GM12878 (cell line): ENCODE measurements at regions not wholly inside any gene's neighbourhood (a gene's known extent, or its start where the extent isn't known, plus 50 kb on each side); places are given as distances from the start of the nearest gene placed in this dataset.

ENCODE experiments used
- ATAC-seq: fragments of 200-7000 bp; cut with Tn5 transposase; 3 replicates; pipeline ENCODE4 v1.9.1; 2020; ENCODE audit warnings: mild to moderate bottlenecking, moderate library complexity
- BruUV-seq: library from RNA; stranded (reverse); fragments of 400-500 nt; replicated peaks from 2 replicates; lab custom pipeline; 2021; lab: Mats Ljungman, UMichigan
- CTCF ChIA-PET: fragments of 300-600 bp; sonication (Branson Sonifier 250); formaldehyde crosslinking; extraction: SDS; loops from one replicate; lab custom pipeline; 2021; ENCODE audit warnings: inconsistent platforms; lab: Yijun Ruan, JAX
- POLR2A ChIA-PET: fragments of 350-600 bp; formaldehyde crosslinking; extraction: SDS; loops from one replicate; lab custom pipeline; 2021; ENCODE audit warnings: inconsistent platforms; lab: Charles Lee
- RAD21 ChIA-PET: fragments of 300-600 bp; sonication (Branson Sonifier 250); formaldehyde crosslinking; loops from one replicate; lab custom pipeline; 2023; ENCODE audit warnings: antibody characterized with exemption; ENCODE audit not compliant: unreplicated experiment; lab: Charles Lee
- SMC1A ChIA-PET: fragments of 300-600 bp; sonication (Branson Sonifier 250); formaldehyde crosslinking; loops from one replicate; lab custom pipeline; 2023; ENCODE audit not compliant: unreplicated experiment, uncharacterized antibody; lab: Charles Lee
- DNase-seq: peaks from one replicate; pipeline ENCODE4 v3.0.0-alpha.2; 2011; ENCODE audit warnings: low read depth, low spot score
- FAIRE-seq: peaks from 3 replicates; lab custom pipeline; 2011; peaks lifted over from hg19 to GRCh38; lab: Jason Lieb, UNC
- H2AFZ ChIP-seq: 2 replicates; pipeline ENCODE4 v1.6.0; 2011; ENCODE audit warnings: low read depth, low read length, control low read depth; ENCODE audit not compliant: control insufficient read depth
- H3K27ac ChIP-seq: 2 replicates; pipeline ENCODE4 v1.5.1; 2011; ENCODE audit warnings: control low read depth; ENCODE audit not compliant: control insufficient read depth, insufficient read depth
- H3K27me3 ChIP-seq, 2 experiments: replicated peaks in 1 of 2; 2 replicates each; pipeline versions ENCODE4 v1.6.0 to v1.6.1; 2011; ENCODE audit warnings: low read length in 1 of 2; ENCODE audit not compliant: control insufficient read depth in 2 of 2, insufficient read depth in 2 of 2
- H3K36me3 ChIP-seq, 2 experiments: 2 replicates each; pipeline ENCODE4 v1.5.1; 2011; ENCODE audit warnings: low read length in 1 of 2; ENCODE audit not compliant: control insufficient read depth in 2 of 2, insufficient read depth in 2 of 2
- H3K4me1 ChIP-seq: 2 replicates; pipeline ENCODE4 v1.6.1; 2011; ENCODE audit warnings: mild to moderate bottlenecking, low read length, moderate library complexity, mixed read lengths; ENCODE audit not compliant: control insufficient read depth, insufficient read depth
- H3K4me2 ChIP-seq: 2 replicates; pipeline ENCODE4 v1.6.0; 2011; ENCODE audit warnings: control low read depth; ENCODE audit not compliant: control insufficient read depth, insufficient read depth
- H3K4me3 ChIP-seq: fragments of 200-600 bp; sonication (generic); 2 replicates; pipeline ENCODE4 v1.5.1; 2016
- H3K79me2 ChIP-seq: 2 replicates; pipeline ENCODE4 v1.6.0; 2011; ENCODE audit warnings: low read length; ENCODE audit not compliant: control insufficient read depth, insufficient read depth
- H3K9ac ChIP-seq: 2 replicates; pipeline ENCODE4 v1.8.0; 2011; ENCODE audit warnings: low read length, control low read depth, mixed read lengths; ENCODE audit not compliant: control insufficient read depth, insufficient read depth
- H3K9me3 ChIP-seq: replicated peaks from 3 replicates; pipeline ENCODE4 v1.5.1; 2011; ENCODE audit warnings: mild to moderate bottlenecking, low read length; ENCODE audit not compliant: control insufficient read depth, insufficient read depth
- H4K20me1 ChIP-seq: 2 replicates; pipeline ENCODE4 v1.6.0; 2011; ENCODE audit not compliant: control insufficient read depth, insufficient read depth
- ATF3 ChIP-seq: IDR thresholded peaks from 2 replicates; pipeline ENCODE4 v1.6.1; 2011; ENCODE audit warnings: low read depth, mild to moderate bottlenecking, low read length, moderate library complexity, borderline replicate concordance; ENCODE audit errors: extremely low read depth
- ATF7 ChIP-seq: fragments of 450-650 bp; IDR thresholded peaks from 2 replicates; pipeline ENCODE4 v1.6.1; 2016; ENCODE audit warnings: low read depth, mild to moderate bottlenecking
- BCLAF1 ChIP-seq: fragments of 450-650 bp; IDR thresholded peaks from 2 replicates; pipeline ENCODE4 v1.6.1; 2017; ENCODE audit warnings: antibody characterized with exemption, mild to moderate bottlenecking, moderate library complexity
- HDGF ChIP-seq: fragments of 450-650 bp; IDR thresholded peaks from 2 replicates; pipeline ENCODE4 v1.6.1; 2016; ENCODE audit warnings: antibody characterized with exemption
- JUNB ChIP-seq: IDR thresholded peaks from 2 replicates; pipeline ENCODE4 v1.6.1; 2016; ENCODE audit warnings: antibody characterized with exemption, mild to moderate bottlenecking
- NBN ChIP-seq: fragments of 450-650 bp; IDR thresholded peaks from 2 replicates; pipeline ENCODE4 v1.6.1; 2016
- NR2C2 ChIP-seq: IDR thresholded peaks from 2 replicates; pipeline ENCODE4 v1.6.1; 2011; ENCODE audit warnings: borderline replicate concordance, low read depth; ENCODE audit not compliant: control insufficient read depth, insufficient read length
- PKNOX1 ChIP-seq: fragments of 450-650 bp; IDR thresholded peaks from 2 replicates; pipeline ENCODE4 v1.6.1; 2016; ENCODE audit warnings: mild to moderate bottlenecking
- POLR2AphosphoS5 ChIP-seq: IDR thresholded peaks from 2 replicates; pipeline ENCODE4 v1.6.1; 2011; ENCODE audit warnings: mild to moderate bottlenecking, low read length, inconsistent platforms
- TAF1 ChIP-seq: IDR thresholded peaks from 2 replicates; pipeline ENCODE4 v1.6.1; 2011; ENCODE audit warnings: mild to moderate bottlenecking, low read depth, low read length, borderline replicate concordance
- WGBS: methylation state at CpG from one replicate; pipeline ENCODE4 v1.1.6; 2016; ENCODE audit warnings: low lambda C conversion rate; ENCODE audit not compliant: insufficient replicate concordance, insufficient coverage; ENCODE audit errors: missing lambda C conversion rate; 5-methylcytosine and 5-hydroxymethylcytosine counted together
- in situ Hi-C: fragments of 300-500 bp; cut with MboI; formaldehyde crosslinking; loops from 9 replicates; pipeline ENCODE4 v1.14.3; 2018; ENCODE audit warnings: mixed read lengths
- intact Hi-C: fragments of 100-400 bp; cut with micrococcal nuclease; formaldehyde crosslinking; loops from one replicate; pipeline ENCODE4 v1.14.2; 2022; ENCODE audit not compliant: unreplicated experiment

- Histone ChIP-seq H3K9me3 (no peaks in the 10 kb centered on the region; the same call in 2 of the 3 replicates), H3K4me3 (no peak overlapping the region), H3K4me2 (no peak overlapping the region), H3K36me3 (no peaks in the 10 kb centered on the region), H3K27me3 (no peaks in the 10 kb centered on the region), H3K79me2 (no peaks in the 10 kb centered on the region), H3K27ac (no peak overlapping the region), H3K9ac (no peak overlapping the region), H3K4me1 (no peaks in the 10 kb centered on the region), H4K20me1 (no peaks in the 10 kb centered on the region), H2AFZ (no peak overlapping the region)
- ChIA-PET CTCF (no interaction called here), SMC1A (no interaction called here), RAD21 (no interaction called here), POLR2A (no interaction called here)
- intact Hi-C loops, result no loop called here
- BruUV-seq, result no TSS peak
- in situ Hi-C loops, result no loop called here
- ATAC-seq, result no peak
- no peak for FAIRE-seq
- WGBS, result 12% methylated on average over 7 of the region's 7 CpGs
- TF ChIP-seq BCLAF1 (no peak), POLR2AphosphoS5 (no peak), JUNB (no peak), NBN (no peak), HDGF (no peak), NR2C2 (no peak), ATF7 (no peak), PKNOX1 (no peak), TAF1 (no peak), ATF3 (no peak)
- no peak for DNase-seq
Measured at GRCh38 chr1:95852483-95853070, 618.6 kb downstream of the RWDD3 start.
